Panc1 (cell line): ENCODE measurements at regions not wholly inside any gene's neighbourhood (a gene's known extent, or its start where the extent isn't known, plus 50 kb on each side); places are given as distances from the start of the nearest gene placed in this dataset.

Experiments
- ATAC-seq: fragments of 200-7000 bp; cut with Tn5 transposase; 2 replicates; pipeline ENCODE4 v1.9.1; 2020; ENCODE audit warnings: mild to moderate bottlenecking, moderate library complexity
- BruUV-seq: library from RNA; stranded (reverse); fragments of 400-500 nt; replicated peaks from 2 replicates; lab custom pipeline; 2021; lab: Mats Ljungman, UMichigan
- CTCF ChIA-PET: fragments of 300-600 bp; sonication (Branson Sonifier 250); formaldehyde crosslinking; loops from one replicate; lab custom pipeline; 2022; ENCODE audit warnings: antibody characterized with exemption; lab: Charles Lee
- POLR2A ChIA-PET: fragments of 300-600 bp; sonication (Branson Sonifier 250); formaldehyde crosslinking; loops from one replicate; lab custom pipeline; 2022; ENCODE audit warnings: antibody characterized with exemption; lab: Charles Lee
- DNase-seq: peaks from one replicate; pipeline ENCODE4 v3.0.0-alpha.2; 2010; ENCODE audit warnings: low read depth, low spot score
- H3K27ac ChIP-seq: 2 replicates; pipeline ENCODE4 v1.5.1; 2011; ENCODE audit warnings: mild to moderate bottlenecking, low read length, inconsistent platforms
- H3K27me3 ChIP-seq: fragments of 200-500 bp; sonication (Bioruptor generic); 2 replicates; pipeline ENCODE4 v1.6.0; 2014; ENCODE audit warnings: low read length, inconsistent platforms; ENCODE audit not compliant: control insufficient read depth, insufficient read depth
- H3K36me3 ChIP-seq: fragments of 200-500 bp; sonication (Bioruptor generic); 2 replicates; pipeline ENCODE4 v1.5.1; 2014; ENCODE audit warnings: inconsistent platforms, mild to moderate bottlenecking, low read length, moderate library complexity; ENCODE audit not compliant: control insufficient read depth, insufficient read depth
- H3K4me1 ChIP-seq: 2 replicates; pipeline ENCODE4 v1.5.1; 2011; ENCODE audit warnings: inconsistent platforms, mild to moderate bottlenecking, low read length, moderate library complexity; ENCODE audit not compliant: control insufficient read depth, insufficient read depth
- H3K4me3 ChIP-seq, 2 experiments: 2 replicates each; pipeline ENCODE4 v1.5.1; 2011 to 2012; ENCODE audit warnings: low read depth in 2 of 2, low read length in 2 of 2, mild to moderate bottlenecking in 2 of 2, inconsistent platforms in 1 of 2, moderate library complexity in 1 of 2
- H3K9me3 ChIP-seq: fragments of 200-500 bp; sonication (Bioruptor generic); 2 replicates; pipeline ENCODE4 v1.5.1; 2014; ENCODE audit warnings: low read depth, mild to moderate bottlenecking, inconsistent platforms, low read length, moderate library complexity; ENCODE audit not compliant: control insufficient read depth, insufficient read depth
- POLR2AphosphoS5 ChIP-seq: IDR thresholded peaks from 2 replicates; pipeline ENCODE4 v1.6.1; 2012; ENCODE audit warnings: mild to moderate bottlenecking, low read depth, low read length, moderate library complexity
- REST ChIP-seq, 2 experiments: IDR thresholded peaks; 2 replicates each; pipeline ENCODE4 v1.6.1; 2011 to 2012; ENCODE audit warnings: low read depth in 2 of 2, control low read depth in 1 of 2, low read length in 1 of 2, mild to moderate bottlenecking in 1 of 2, moderate library complexity in 1 of 2; ENCODE audit not compliant: insufficient read depth in 1 of 2
- SIN3A ChIP-seq: IDR thresholded peaks from 2 replicates; pipeline ENCODE4 v1.6.1; 2012; ENCODE audit warnings: low read depth, mild to moderate bottlenecking, low read length, moderate library complexity, borderline replicate concordance; ENCODE audit not compliant: insufficient read depth
- TCF7L2 ChIP-seq: IDR thresholded peaks from 2 replicates; pipeline ENCODE4 v1.6.1; 2011; ENCODE audit warnings: mild to moderate bottlenecking, low read depth, low read length, inconsistent platforms
- in situ Hi-C: cut with HindIII; loops from 2 replicates; pipeline ENCODE4 v1.10.0; 2016; ENCODE audit warnings: low sequenced_read_pairs, low pct_unique_long_range_greater_than_20kb
- intact Hi-C: fragments of 100-400 bp; cut with micrococcal nuclease; formaldehyde crosslinking; loops from one replicate; pipeline ENCODE4 v1.10.0; 2022; ENCODE audit not compliant: unreplicated experiment
- TF ChIP-seq, protein P1 (sequence below): fragments of 450-650 bp; IDR thresholded peaks from 2 replicates; pipeline ENCODE4 v1.5.1; 2017; ENCODE audit warnings: mild to moderate bottlenecking

DNA sequence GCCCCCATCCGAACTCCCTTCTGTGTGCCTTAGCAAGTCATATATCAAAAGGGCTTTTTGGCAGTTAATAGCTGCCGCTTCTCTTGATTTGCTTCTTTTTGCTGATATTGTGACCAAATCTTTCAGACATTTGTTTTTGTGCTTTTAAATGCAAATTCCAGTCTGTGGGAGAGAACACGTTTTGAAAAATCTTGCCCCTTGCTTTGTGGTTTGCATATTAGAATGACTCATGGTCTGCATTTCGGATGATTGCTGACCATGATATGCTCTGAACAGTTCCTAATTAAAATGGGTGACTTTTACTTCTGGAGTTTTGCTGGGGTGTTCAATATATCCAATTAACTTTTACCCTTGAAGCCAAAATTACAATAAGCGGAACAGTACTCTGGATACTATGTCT, 58.2 kb upstream of the ST6GAL2 start:
- POLR2A ChIA-PET = no interaction called here
- no peaks in the 10 kb centered on the region for H3K36me3 ChIP-seq

DNA sequence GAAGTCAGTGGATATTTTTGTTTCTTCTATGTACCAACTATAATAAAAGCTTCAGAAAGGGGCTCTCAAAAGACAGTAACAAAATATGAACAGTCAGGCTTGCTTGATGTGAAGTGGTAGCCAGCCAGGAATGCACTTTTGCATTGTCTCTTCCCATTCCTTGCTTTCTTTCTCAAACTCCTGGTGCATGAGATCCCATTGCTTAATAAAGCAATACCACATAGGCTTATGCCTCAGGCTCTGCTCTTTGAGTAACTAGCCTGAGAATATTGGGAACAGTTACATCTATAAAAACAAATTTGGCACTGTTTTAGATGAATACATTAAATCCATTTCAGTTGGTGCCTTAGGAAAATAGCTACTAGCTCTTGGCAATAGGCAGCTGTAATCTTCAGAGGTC, 62.6 kb upstream of the ST6GAL2 start:
- Histone ChIP-seq H3K36me3 (no peaks in the 10 kb centered on the region), H3K4me1 (no peaks in the 10 kb centered on the region), H3K27me3 (no peaks in the 10 kb centered on the region), H3K4me3 (no peak overlapping the region), H3K27ac (no peak overlapping the region), H3K9me3 (no peaks in the 10 kb centered on the region)
- POLR2A ChIA-PET = no interaction called here
- TF ChIP-seq POLR2AphosphoS5 (no peak), REST (IDR thresholded peaks at IDR 0.05; ENCODE audit: insufficient read depth in 1 of 2, low read depth in 2 of 2, low read length in 1 of 2) (no peak), TCF7L2 (no peak), SIN3A (no peak)
- TF ChIP-seq, protein P1, sequence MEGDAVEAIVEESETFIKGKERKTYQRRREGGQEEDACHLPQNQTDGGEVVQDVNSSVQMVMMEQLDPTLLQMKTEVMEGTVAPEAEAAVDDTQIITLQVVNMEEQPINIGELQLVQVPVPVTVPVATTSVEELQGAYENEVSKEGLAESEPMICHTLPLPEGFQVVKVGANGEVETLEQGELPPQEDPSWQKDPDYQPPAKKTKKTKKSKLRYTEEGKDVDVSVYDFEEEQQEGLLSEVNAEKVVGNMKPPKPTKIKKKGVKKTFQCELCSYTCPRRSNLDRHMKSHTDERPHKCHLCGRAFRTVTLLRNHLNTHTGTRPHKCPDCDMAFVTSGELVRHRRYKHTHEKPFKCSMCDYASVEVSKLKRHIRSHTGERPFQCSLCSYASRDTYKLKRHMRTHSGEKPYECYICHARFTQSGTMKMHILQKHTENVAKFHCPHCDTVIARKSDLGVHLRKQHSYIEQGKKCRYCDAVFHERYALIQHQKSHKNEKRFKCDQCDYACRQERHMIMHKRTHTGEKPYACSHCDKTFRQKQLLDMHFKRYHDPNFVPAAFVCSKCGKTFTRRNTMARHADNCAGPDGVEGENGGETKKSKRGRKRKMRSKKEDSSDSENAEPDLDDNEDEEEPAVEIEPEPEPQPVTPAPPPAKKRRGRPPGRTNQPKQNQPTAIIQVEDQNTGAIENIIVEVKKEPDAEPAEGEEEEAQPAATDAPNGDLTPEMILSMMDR = no peak
- in situ Hi-C loops (no loop called here), intact Hi-C loops (no loop called here)
- CTCF ChIA-PET = no interaction called here
- BruUV-seq = no TSS peak
- no peak for DNase-seq
- no peak for ATAC-seq

More for the DNA sequence above, 58.2 kb upstream of the ST6GAL2 start:
- intact Hi-C loops (no loop called here), in situ Hi-C loops (no loop called here)
- H3K4me3 ChIP-seq = no peak overlapping the region
- BruUV-seq = no TSS peak
- CTCF ChIA-PET = no interaction called here
- H3K27me3 ChIP-seq = no peaks in the 10 kb centered on the region
- ATAC-seq = no peak
- no peak for TF ChIP-seq TCF7L2
- TF ChIP-seq REST (IDR thresholded peaks at IDR 0.05; ENCODE audit: insufficient read depth in 1 of 2, low read depth in 2 of 2, low read length in 1 of 2) = no peak
- no peak for TF ChIP-seq POLR2AphosphoS5
- TF ChIP-seq, protein P1 = no peak
- H3K9me3 ChIP-seq = no peaks in the 10 kb centered on the region
- H3K27ac ChIP-seq = no peak overlapping the region
- no peak for DNase-seq
- H3K4me1 ChIP-seq = no peaks in the 10 kb centered on the region
